ENCODE measurements at regions not wholly inside any gene's neighbourhood (a gene's known extent, or its start where the extent isn't known, plus 50 kb on each side); places are given as distances from the start of the nearest gene placed in this dataset.

DNA sequence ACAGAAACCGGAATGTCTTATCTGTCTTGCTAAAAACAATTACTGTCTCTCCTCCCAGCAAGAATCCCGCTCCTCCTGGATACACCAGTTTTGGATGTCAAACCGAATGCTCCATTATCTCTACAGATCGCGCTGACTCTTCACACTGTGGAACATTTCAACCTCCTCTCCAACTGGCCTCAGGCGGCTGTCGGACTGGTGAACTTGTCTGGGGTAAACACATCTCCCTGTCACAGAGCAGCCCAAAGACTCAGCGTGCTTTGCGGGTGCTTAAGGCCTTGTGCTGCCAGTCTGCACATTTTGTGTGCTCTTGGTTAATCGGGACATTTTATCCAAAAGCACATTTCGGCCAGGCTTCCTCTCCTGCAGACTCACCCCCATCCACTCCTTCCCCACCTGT lies 173.1 kb downstream of the ICOS start:
- DNase-seq = no peak

GRCh38 chr2:204110338-204110741 lies 173.8 kb downstream of the ICOS start:
- DNase-seq = no peak

GRCh38 chr2:204110751-204111516 lies 174.4 kb downstream of the ICOS start:
- DNase-seq = no peak

DNA sequence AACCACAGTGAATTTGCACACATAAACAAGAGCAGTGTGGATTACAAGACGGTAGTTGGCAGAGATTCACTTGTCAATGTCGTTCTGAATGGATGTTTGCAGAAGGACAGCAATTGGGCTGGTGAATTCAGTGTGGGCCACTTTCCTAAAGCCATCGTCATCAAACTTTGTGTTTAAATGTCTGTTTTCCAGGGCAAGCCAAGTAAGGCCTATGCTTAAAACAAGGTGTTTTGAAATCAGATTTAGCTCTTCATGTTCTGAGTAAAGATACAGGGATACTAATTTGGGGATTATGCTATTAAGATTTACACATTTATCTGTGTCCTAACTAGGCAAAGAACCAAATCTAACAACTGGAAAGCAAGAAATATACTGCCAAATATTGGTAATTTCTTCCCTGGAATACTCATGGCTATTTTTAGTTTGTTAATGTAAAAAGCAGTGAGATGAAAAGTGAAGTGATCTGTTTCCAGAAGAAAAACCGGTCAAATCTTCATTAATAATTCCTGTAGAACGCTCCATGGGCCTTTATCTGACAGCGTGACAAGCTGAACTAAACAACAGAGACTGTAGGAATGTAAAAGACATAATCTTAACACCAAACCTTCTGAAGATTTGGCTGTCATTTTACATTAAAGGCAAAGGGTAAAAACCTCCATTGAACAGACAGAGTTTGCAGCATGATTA lies 175.7 kb downstream of the ICOS start:
- no peak for DNase-seq

- no peak for DNase-seq
Observed at GRCh38 chr2:204114295-204115136, 178.0 kb downstream of the ICOS start.

GRCh38 chr2:204115137-204116056 lies 178.8 kb downstream of the ICOS start:
- no peak for DNase-seq

DNA sequence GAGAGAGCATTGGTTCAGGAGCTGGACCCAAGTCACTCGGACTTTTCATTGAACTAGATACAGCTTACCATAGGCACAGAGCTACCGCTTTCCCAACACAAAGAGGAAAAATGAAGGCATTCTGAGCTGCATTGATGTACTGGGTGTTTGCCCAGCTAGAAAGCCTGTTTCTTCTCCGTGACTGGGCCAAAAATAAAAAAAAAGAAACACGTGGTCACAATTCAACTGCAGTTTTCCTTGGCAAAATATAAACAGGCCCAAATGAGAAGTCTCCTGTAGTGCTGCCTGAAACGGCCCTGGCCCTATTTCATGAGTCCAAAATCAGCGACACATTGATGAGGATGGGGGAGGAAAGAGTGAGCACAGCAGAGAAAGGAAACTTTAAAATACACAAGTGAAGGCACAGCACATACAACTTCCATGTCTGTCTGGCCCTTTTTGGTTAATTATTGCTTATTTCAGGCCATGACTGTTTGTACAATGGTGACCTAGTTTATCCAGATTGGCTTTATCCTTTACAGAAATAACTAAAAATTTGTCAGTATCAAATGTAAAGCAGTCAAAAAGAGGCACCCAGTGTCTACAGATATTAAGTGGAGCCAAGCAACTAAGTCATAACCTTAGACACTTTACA lies 179.7 kb downstream of the ICOS start:
- DNase-seq = no peak

GRCh38 chr2:204122425-204122824 lies 185.9 kb downstream of the ICOS start:
- DNase-seq = no peak

GRCh38 chr2:204124140-204124750 lies 187.7 kb downstream of the ICOS start:
- no peak for DNase-seq

DNA sequence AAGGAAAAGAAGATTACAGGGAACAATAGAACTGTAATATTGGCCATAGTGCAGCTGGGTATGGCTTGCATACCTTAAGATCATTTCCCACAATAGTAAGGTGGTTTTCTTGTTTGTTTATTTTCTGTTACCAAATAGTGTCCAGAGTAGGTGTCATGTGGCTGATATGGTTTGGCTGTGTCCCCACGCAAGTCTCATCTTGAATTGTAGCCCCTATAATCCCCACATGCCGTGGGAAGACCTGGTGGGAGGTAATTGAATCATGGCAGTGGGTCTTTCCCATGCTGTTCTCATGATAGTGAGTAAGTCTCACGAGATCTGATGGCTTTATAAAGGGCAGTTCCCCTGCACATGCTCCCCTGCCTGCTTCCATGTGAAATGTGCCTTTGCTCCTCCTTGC lies 190.1 kb downstream of the ICOS start:
- no peak for DNase-seq

- DNase-seq = no peak
Observed at GRCh38 chr2:204127238-204127637, 190.7 kb downstream of the ICOS start.

DNA sequence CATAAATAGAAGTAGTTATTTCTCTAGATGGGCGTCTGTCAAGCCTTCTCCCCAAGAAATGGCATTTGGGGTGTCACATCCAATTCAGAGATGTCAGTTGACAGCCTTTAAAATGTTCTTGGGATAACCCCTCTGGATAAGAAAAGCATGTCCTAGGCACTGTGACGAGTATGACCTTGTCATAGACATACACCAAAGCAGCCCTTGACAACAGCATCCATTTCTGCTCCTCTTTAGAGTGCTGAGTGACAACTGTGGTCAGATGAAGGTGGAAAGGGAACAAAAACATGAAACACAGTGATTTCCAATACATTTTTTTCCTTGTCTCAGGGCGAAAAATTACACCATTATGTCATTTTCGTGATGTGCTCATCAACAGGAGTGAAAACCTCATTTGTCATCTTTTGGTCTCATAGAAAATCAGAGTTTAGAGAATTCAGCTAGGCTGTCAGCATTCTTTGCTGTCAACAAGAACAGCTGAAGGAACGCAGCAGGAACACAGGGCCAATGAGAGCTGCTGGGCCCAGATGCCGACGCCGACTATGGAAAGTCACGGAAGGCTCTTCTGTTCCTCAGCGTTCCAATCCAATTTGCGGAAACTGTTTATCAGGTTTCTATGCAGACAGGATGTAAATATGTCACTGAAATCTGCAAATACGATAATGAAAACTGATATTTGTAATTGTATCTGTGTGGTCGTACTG lies 193.2 kb downstream of the ICOS start:
- DNase-seq = no peak

- DNase-seq = no peak
Observed at GRCh38 chr2:204131621-204132020, 195.1 kb downstream of the ICOS start.

DNA sequence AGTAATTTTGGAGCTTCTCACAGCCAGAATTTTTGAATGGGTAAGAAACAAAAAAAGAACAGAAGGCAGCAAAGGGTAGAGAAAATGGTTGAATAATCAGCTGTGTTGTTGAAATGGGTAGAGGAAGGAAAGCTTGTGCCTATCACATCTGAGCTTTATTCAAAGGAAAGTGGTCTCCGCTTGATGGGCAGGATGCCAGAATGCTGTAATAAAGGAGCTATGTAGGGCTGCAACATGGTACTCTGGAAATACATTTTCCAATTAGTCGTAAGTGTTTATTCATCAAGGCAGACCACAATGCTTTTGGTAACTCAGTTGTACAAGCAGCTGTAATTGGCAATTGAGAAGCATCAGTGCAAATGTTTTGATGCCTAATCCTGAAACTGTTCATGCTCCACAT lies 196.9 kb downstream of the ICOS start:
- DNase-seq = peak; percentile 53

- no peak for DNase-seq
Observed at GRCh38 chr2:204134421-204134820, 197.9 kb downstream of the ICOS start.

DNA sequence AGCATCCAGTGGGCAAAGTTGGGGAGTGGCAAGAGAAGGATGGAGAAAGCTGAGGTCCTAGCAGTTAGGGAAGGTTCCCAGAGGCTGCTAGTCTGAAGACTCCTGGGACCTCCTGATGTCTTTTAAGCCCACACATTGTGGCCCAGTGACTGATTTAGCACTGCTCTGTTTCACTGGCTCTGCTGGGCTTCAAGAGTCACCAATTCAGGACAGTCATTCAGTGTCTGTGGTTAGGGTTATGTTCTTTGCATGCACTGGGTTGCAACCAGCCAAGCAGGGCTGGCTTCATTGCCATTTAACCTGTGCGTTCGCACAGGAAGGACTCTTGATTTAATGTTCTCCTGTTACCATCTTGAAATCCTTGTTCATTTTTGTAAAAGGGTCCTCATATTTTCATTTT lies 199.2 kb downstream of the ICOS start:
- no peak for DNase-seq

GRCh38 chr2:204138206-204138605 lies 201.6 kb downstream of the ICOS start:
- DNase-seq = no peak

DNA sequence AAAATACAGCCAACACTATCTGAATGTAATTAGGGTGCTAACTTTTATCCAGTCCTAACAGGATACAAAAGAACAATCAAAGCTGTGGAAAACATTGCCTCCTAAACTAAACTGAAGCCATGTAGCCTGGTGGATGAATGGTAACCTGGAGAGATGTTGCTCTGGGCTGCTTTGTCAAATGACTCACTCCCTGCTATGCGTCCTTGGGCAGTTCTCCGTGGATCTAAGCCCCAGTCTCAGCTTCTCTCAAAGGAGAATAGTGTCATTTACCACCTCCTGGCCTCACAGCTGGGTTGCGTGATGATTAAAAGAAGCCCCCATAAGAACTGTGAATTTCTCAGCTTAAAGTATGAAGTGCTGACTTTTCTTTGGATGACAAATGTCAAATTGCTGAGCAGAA lies 203.7 kb downstream of the ICOS start:
- no peak for DNase-seq

DNA sequence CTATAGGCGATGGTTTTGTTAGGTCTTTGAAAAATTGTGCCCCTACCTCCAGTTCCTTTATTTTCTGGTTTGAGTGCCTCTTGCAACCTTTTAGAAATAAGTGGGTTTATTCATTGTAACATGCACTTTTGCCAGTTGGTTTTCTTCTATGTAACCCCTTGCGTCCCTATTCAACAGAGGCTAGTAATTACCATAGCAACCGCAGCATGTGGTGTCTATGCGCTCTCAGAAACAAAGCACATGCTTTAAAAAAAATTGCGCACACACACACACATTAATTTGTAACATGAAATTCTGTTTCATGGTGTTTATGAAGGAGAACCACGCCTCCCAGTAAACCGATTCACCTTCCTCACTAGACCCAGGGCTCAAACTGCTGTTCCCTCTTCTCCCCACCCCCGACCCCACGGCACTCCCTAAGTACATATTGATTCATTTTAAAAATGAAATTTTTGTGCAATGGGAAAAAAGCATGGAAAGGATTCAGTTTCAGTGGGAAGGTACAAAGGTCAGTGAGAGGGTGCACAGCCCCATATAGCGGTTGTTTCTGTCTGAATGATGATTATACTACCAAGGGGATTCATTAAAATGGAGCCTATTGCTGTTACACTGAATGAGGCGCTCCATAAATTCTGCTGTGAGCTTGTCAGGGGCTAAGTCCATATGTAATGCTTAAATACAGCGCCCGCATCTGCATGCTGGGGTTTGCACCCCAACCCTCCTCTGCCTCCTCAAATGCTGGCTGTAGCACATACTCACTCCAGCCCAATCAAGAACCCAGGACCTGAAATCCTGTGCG lies 206.9 kb downstream of the ICOS start:
- DNase-seq = peak; percentile 10

DNA sequence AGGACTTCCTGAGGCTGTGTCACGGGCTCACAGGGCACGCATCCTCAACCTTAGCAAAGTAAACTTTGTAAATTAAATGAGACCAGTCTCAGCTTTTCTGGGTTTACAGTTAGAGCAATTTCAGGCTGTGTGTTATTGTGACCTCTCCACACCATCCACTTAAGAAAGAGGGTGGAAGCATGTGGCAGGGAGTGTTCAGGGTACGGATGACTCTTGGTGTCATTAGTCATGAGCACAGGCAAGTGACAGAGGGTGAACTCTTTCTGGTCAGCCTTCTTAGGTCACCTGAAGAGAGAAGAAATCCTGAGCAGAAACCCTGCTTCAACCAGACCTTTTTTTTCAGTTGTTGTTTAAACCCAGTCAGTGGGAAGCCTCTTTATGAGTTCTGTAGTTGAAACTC lies 207.9 kb downstream of the ICOS start:
- no peak for DNase-seq
